IMR-90 (cell line): ENCODE measurements at regions not wholly inside any gene's neighbourhood (a gene's known extent, or its start where the extent isn't known, plus 50 kb on each side); places are given as distances from the start of the nearest gene placed in this dataset.

Source experiments
- BHLHE40 ChIP-seq: fragments of 150-350 bp; IDR thresholded peaks from 2 replicates; pipeline ENCODE4 v1.6.1; 2016; ENCODE audit warnings: mild to moderate bottlenecking, low read depth, low read length
- CEBPB ChIP-seq: IDR thresholded peaks from 2 replicates; pipeline ENCODE4 v1.6.1; 2012; ENCODE audit warnings: low read depth, low read length, improper control_type of control experiment
- CHD1 ChIP-seq: IDR thresholded peaks from 2 replicates; pipeline ENCODE4 v1.6.1; 2012; ENCODE audit warnings: low read depth, low read length, improper control_type of control experiment
- FOS ChIP-seq: fragments of 150-350 bp; IDR thresholded peaks from 2 replicates; pipeline ENCODE4 v1.6.1; 2016; ENCODE audit warnings: low read depth, low read length
- MAFK ChIP-seq: IDR thresholded peaks from 2 replicates; pipeline ENCODE4 v1.6.1; 2012; ENCODE audit warnings: low read depth, low read length, improper control_type of control experiment
- MXI1 ChIP-seq: IDR thresholded peaks from 2 replicates; pipeline ENCODE4 v1.6.1; 2012; ENCODE audit warnings: low read depth, mild to moderate bottlenecking, low read length, moderate library complexity, borderline replicate concordance
- POLR2A ChIP-seq: IDR thresholded peaks from 2 replicates; pipeline ENCODE4 v1.6.1; 2012; ENCODE audit warnings: mild to moderate bottlenecking, low read depth, low read length
- TF ChIP-seq, protein P1 (sequence below): conservative IDR thresholded peaks from 2 replicates; pipeline ENCODE4 v1.5.1; 2012; ENCODE audit warnings: mild to moderate bottlenecking, low read depth, low read length, improper control_type of control experiment
- TF ChIP-seq, protein P2 (sequence below): fragments of 150-350 bp; IDR thresholded peaks from 2 replicates; pipeline ENCODE4 v1.6.1; 2016; ENCODE audit warnings: low read depth, mild to moderate bottlenecking, low read length, moderate library complexity, borderline replicate concordance

DNA sequence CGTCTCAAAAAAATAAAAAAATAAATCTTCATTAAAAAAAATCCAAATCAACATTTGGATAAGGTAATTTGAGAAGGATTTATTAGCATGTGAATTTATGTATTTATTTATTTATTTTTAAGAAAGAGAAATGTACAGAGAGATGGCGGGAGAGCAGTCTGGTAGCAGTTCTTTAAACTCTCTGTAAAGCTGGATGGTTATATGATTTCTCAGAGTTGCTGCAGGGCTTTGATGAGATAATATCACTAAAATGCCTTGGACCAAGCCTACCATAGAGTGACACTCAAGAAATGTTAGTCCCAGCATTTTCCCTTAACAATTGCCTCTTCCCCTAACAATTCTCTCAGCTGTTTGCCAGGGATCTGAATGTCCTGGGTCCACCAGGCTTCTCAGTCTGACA lies 103.4 kb upstream of the LNX1 start:
- TF ChIP-seq, protein P1, sequence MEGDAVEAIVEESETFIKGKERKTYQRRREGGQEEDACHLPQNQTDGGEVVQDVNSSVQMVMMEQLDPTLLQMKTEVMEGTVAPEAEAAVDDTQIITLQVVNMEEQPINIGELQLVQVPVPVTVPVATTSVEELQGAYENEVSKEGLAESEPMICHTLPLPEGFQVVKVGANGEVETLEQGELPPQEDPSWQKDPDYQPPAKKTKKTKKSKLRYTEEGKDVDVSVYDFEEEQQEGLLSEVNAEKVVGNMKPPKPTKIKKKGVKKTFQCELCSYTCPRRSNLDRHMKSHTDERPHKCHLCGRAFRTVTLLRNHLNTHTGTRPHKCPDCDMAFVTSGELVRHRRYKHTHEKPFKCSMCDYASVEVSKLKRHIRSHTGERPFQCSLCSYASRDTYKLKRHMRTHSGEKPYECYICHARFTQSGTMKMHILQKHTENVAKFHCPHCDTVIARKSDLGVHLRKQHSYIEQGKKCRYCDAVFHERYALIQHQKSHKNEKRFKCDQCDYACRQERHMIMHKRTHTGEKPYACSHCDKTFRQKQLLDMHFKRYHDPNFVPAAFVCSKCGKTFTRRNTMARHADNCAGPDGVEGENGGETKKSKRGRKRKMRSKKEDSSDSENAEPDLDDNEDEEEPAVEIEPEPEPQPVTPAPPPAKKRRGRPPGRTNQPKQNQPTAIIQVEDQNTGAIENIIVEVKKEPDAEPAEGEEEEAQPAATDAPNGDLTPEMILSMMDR = no peak
- TF ChIP-seq BHLHE40 (no peak), FOS (no peak), MAFK (no peak), POLR2A (no peak), CEBPB (no peak), MXI1 (no peak), CHD1 (no peak)
- TF ChIP-seq, protein P2, sequence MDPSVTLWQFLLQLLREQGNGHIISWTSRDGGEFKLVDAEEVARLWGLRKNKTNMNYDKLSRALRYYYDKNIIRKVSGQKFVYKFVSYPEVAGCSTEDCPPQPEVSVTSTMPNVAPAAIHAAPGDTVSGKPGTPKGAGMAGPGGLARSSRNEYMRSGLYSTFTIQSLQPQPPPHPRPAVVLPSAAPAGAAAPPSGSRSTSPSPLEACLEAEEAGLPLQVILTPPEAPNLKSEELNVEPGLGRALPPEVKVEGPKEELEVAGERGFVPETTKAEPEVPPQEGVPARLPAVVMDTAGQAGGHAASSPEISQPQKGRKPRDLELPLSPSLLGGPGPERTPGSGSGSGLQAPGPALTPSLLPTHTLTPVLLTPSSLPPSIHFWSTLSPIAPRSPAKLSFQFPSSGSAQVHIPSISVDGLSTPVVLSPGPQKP = no peak
